ENCODE measurements at regions not wholly inside any gene's neighbourhood (a gene's known extent, or its start where the extent isn't known, plus 50 kb on each side); places are given as distances from the start of the nearest gene placed in this dataset.
A peak's percentile ranks its signal among the peaks of the same experiment; 100 is the strongest.

GRCh38 chr5:56585461-56585860 lies 229.9 kb upstream of the MAP3K1 start:
- intact Hi-C loops (cut with micrococcal nuclease), result loop anchor here (5.0 kb wide), 1 partner anchor 177 kb away; no protein-coding TSS in a partner anchor
- no peak overlapping the region for H3K27ac Mint-ChIP-seq
- H3K9me3 Mint-ChIP-seq, result peaks cover 3% of the 10 kb centered on the region
- H3K4me3 Mint-ChIP-seq, result no peak overlapping the region
- ATAC-seq (ENCODE audit: low read depth) (no peak), DNase-seq (no peak)
- H3K36me3 Mint-ChIP-seq (ENCODE audit: low read depth), result no peaks in the 10 kb centered on the region
- H3K4me1 Mint-ChIP-seq, result peaks cover 69% of the 10 kb centered on the region
- no peaks in the 10 kb centered on the region for H3K27me3 Mint-ChIP-seq
- no peak for TF ChIP-seq CTCF (IDR thresholded peaks at IDR 0.05)
- CTCF ChIA-PET, result no interaction called here
- POLR2A ChIA-PET, result interaction anchor here (0.6 to 0.7 kb wide), 2 partner anchors 25 to 602 kb away, joined by 4 to 6 read pairs; no protein-coding TSS in a partner anchor

DNA sequence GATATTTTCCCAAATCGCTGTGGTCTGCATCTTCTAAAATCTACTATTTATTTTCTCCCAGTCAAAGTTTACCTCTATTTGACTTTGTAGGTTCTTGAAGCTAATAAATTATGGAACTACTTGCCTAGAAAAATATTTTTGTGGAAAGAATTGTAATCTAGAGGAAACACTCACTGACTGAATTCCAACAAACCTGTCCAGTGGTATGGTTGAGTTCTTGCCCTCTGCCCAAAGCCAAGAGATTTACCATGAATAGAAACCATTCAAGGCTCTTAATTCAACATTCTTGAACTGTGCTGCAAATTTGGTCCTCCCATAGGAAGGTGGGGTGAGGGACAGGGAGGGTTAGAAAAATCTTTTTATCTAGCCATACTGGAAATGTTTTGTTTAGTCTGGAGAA lies 233.9 kb upstream of the MAP3K1 start:
- intact Hi-C loops (cut with micrococcal nuclease), result no loop called here
- TF ChIP-seq CTCF (IDR thresholded peaks at IDR 0.05), result no peak
- ChIA-PET POLR2A (interaction anchor here (1.5 kb wide), 1 partner anchor 8 kb away, joined by 5 read pairs; no protein-coding TSS in a partner anchor), CTCF (no interaction called here)
- no peak overlapping the region for H3K4me3 Mint-ChIP-seq
- no peak for ATAC-seq (ENCODE audit: low read depth)
- no peaks in the 10 kb centered on the region for H3K27me3 Mint-ChIP-seq
- H3K9me3 Mint-ChIP-seq, result peaks cover 3% of the 10 kb centered on the region
- no peak overlapping the region for H3K27ac Mint-ChIP-seq
- no peaks in the 10 kb centered on the region for H3K36me3 Mint-ChIP-seq (ENCODE audit: low read depth)
- DNase-seq, result no peak
- peaks cover 38% of the 10 kb centered on the region for H3K4me1 Mint-ChIP-seq

DNA sequence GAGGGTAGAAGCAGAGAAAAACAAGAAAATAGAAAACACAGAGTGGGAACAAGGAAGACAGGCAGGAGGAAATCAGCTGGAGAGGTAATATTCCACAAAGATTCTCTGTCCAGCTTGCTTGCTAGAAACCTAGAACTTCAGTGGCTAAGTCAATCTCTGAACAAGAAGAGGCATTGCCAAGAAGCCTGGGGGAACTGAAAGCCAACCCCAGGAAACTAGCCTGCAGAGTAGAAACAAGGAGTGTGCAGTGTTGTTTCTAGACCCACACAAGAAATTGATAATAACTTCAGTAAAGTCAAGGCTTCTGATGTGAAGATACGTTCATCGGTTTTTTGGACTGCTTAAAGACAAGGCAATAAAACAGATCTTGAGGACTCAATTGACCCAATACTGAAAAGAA lies 234.5 kb upstream of the MAP3K1 start:
- no peak for ATAC-seq (ENCODE audit: low read depth)
- Mint-ChIP-seq H3K9me3 (peaks cover 3% of the 10 kb centered on the region), H3K4me1 (peaks cover 35% of the 10 kb centered on the region), H3K27ac (peak overlapping the region; percentile 6), H3K27me3 (no peaks in the 10 kb centered on the region), H3K4me3 (no peak overlapping the region), H3K36me3 (ENCODE audit: low read depth) (no peaks in the 10 kb centered on the region)
- ChIA-PET CTCF (no interaction called here), POLR2A (interaction anchor here (0.6 to 1.5 kb wide), 3 partner anchors 8 to 89 kb away, joined by 5 read pairs; no protein-coding TSS in a partner anchor)
- no peak for DNase-seq
- TF ChIP-seq CTCF (IDR thresholded peaks at IDR 0.05), result no peak
- intact Hi-C loops (cut with micrococcal nuclease), result no loop called here

DNA sequence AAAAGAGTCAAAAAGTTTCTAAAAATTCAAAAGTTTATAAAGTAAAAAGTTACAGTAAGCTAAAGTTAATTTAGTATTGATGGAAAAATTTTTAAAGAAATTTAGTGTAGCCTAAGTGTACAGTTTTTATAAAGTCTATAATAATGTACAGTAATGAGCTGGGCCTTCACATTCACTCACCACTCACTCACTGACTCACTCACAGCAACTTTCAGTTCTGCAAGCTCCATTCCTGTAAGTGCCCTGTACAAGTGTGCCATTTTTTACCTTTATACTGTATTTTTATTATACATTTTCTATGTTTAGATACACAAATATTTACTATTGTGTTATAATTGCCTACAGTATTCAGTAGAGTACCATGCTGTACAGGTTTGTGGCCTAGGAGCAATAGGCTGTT lies 239.5 kb upstream of the MAP3K1 start:
- H3K36me3 Mint-ChIP-seq (ENCODE audit: low read depth), result no peaks in the 10 kb centered on the region
- DNase-seq (no peak), ATAC-seq (ENCODE audit: low read depth) (peak; percentile 65)
- no peak for TF ChIP-seq CTCF (IDR thresholded peaks at IDR 0.05)
- POLR2A ChIA-PET, result interaction anchor here (0.7 to 1.5 kb wide), 2 partner anchors 13 to 94 kb away, joined by 3 to 8 read pairs; no protein-coding TSS in a partner anchor
- H3K27me3 Mint-ChIP-seq, result no peaks in the 10 kb centered on the region
- CTCF ChIA-PET, result interaction anchor here (1.4 kb wide), 1 partner anchor 10 kb away, joined by 5 read pairs; no protein-coding TSS in a partner anchor
- peaks cover 2% of the 10 kb centered on the region for H3K9me3 Mint-ChIP-seq
- H3K4me3 Mint-ChIP-seq, result no peak overlapping the region
- peaks cover 20% of the 10 kb centered on the region for H3K4me1 Mint-ChIP-seq
- intact Hi-C loops (cut with micrococcal nuclease), result no loop called here
- H3K27ac Mint-ChIP-seq, result no peak overlapping the region

- no peak for DNase-seq
- ATAC-seq (ENCODE audit: low read depth), result no peak
- no peak for TF ChIP-seq CTCF (IDR thresholded peaks at IDR 0.05)
- Mint-ChIP-seq H3K9me3 (peaks cover 2% of the 10 kb centered on the region), H3K4me1 (peaks cover 14% of the 10 kb centered on the region), H3K36me3 (ENCODE audit: low read depth) (no peaks in the 10 kb centered on the region), H3K4me3 (no peak overlapping the region), H3K27ac (no peak overlapping the region), H3K27me3 (no peaks in the 10 kb centered on the region)
- CTCF ChIA-PET, result interaction anchor here (1.4 kb wide), 1 partner anchor 9 kb away, joined by 5 read pairs; no protein-coding TSS in a partner anchor
- intact Hi-C loops (cut with micrococcal nuclease), result no loop called here
- POLR2A ChIA-PET, result no interaction called here
Observed at GRCh38 chr5:56574778-56575177, 240.6 kb upstream of the MAP3K1 start.

Measured in activated B cell treated with CpG ODN at 0.5 μM for 24 hours (primary cell).